A549 (cell line): ENCODE measurements at regions not wholly inside any gene's neighbourhood (a gene's known extent, or its start where the extent isn't known, plus 50 kb on each side); places are given as distances from the start of the nearest gene placed in this dataset.

Source experiments
- ATAC-seq, 2 experiments: fragments of 200-7000 bp in 1 of 2; fragments of >200 bp in 1 of 2; cut with Nextera tagmentation in 1 of 2; cut with Tn5 transposase in 1 of 2; 3 replicates each; pipeline versions ENCODE4 v1.8.0 to v1.9.1; 2018 to 2020; ENCODE audit warnings: mild to moderate bottlenecking in 1 of 2, moderate library complexity in 1 of 2
- CTCF ChIA-PET: fragments of 300-600 bp; sonication (Branson Sonifier 250); formaldehyde crosslinking; extraction: SDS; loops from one replicate; lab custom pipeline; 2021; ENCODE audit warnings: antibody characterized with exemption, inconsistent platforms; lab: Yijun Ruan, JAX
- POLR2A ChIA-PET: fragments of 350-600 bp; formaldehyde crosslinking; extraction: SDS; loops from one replicate; lab custom pipeline; 2021; ENCODE audit warnings: antibody characterized with exemption, inconsistent platforms; lab: Yijun Ruan, JAX
- DNase-seq, 2 experiments: peaks; one replicate each; pipeline versions ENCODE4 v3.0.0 to v3.0.0-alpha.2; 2011 to 2016; ENCODE audit warnings: low read depth in 1 of 2, low spot score in 1 of 2
- FAIRE-seq: peaks from 2 replicates; lab custom pipeline; 2011; peaks lifted over from hg19 to GRCh38; lab: Jason Lieb, UNC
- H3K27ac ChIP-seq, 2 experiments: fragments of >200 bp; sonication (Bioruptor Twin); formaldehyde crosslinking; 3 replicates each; pipeline ENCODE4 v1.5.1; 2016 to 2017
- H3K4me1 ChIP-seq: fragments of >200 bp; sonication (Bioruptor Twin); formaldehyde crosslinking; 3 replicates; pipeline ENCODE4 v1.6.1; 2016
- H3K4me2 ChIP-seq: fragments of >200 bp; sonication (Bioruptor Twin); formaldehyde crosslinking; 3 replicates; pipeline ENCODE4 v1.6.1; 2016
- H3K4me3 ChIP-seq: fragments of >200 bp; sonication (Bioruptor Twin); formaldehyde crosslinking; 3 replicates; pipeline ENCODE4 v1.5.1; 2016
- H3K9me3 ChIP-seq: fragments of >200 bp; sonication (Bioruptor Twin); formaldehyde crosslinking; 3 replicates; pipeline ENCODE4 v1.6.1; 2016
- BHLHE40 ChIP-seq: IDR thresholded peaks from 2 replicates; pipeline ENCODE4 v1.6.1; 2012; ENCODE audit warnings: low read depth, low read length, inconsistent platforms
- CEBPB ChIP-seq, 2 experiments: fragments of >200 bp in 1 of 2; sonication (Bioruptor Twin) in 1 of 2; formaldehyde crosslinking in 1 of 2; IDR thresholded peaks; 2 replicates each; pipeline ENCODE4 v1.6.1; 2012 to 2016
- EHF ChIP-seq: fragments of 250-450 bp; sonication (Bioruptor Pico); IDR thresholded peaks from 2 replicates; pipeline ENCODE4 v1.5.0; 2020; ENCODE audit warnings: mild to moderate bottlenecking
- FOSB ChIP-seq: fragments of 250-450 bp; sonication (Bioruptor Pico); IDR thresholded peaks from 2 replicates; pipeline ENCODE4 v1.5.0; 2020; ENCODE audit warnings: mild to moderate bottlenecking, moderate library complexity
- FOSL2 ChIP-seq, 2 experiments: fragments of 450-650 bp in 1 of 2; fragments of >200 bp in 1 of 2; sonication (Bioruptor Twin) in 1 of 2; formaldehyde crosslinking; IDR thresholded peaks; 2 replicates each; pipeline versions ENCODE4 v1.5.0 to v1.6.1; 2016 to 2020; ENCODE audit warnings: mild to moderate bottlenecking in 1 of 2, moderate library complexity in 1 of 2
- HOXB13 ChIP-seq: fragments of 250-450 bp; sonication (Bioruptor Pico); IDR thresholded peaks from 2 replicates; pipeline ENCODE4 v1.5.0; 2020; ENCODE audit warnings: low read depth, mild to moderate bottlenecking, moderate library complexity
- JUNB ChIP-seq: fragments of >200 bp; sonication (Bioruptor Twin); formaldehyde crosslinking; IDR thresholded peaks from 2 replicates; pipeline ENCODE4 v1.6.1; 2016
- KDM1A ChIP-seq: fragments of 200-600 bp; sonication (generic); IDR thresholded peaks from 2 replicates; pipeline ENCODE4 v1.6.1; 2016; ENCODE audit warnings: low read depth, mild to moderate bottlenecking
- KDM5A ChIP-seq: fragments of 200-600 bp; sonication (generic); IDR thresholded peaks from 2 replicates; pipeline ENCODE4 v1.6.1; 2016; ENCODE audit warnings: antibody characterized with exemption, mild to moderate bottlenecking
- MAZ ChIP-seq: fragments of 150-350 bp; IDR thresholded peaks from 2 replicates; pipeline ENCODE4 v1.6.1; 2014; ENCODE audit warnings: antibody characterized with exemption, low read depth, low read length, borderline replicate concordance
- RAD21 ChIP-seq, 2 experiments: fragments of >200 bp in 1 of 2; sonication (Bioruptor Twin) in 1 of 2; formaldehyde crosslinking in 1 of 2; IDR thresholded peaks in 1 of 2; conservative IDR thresholded peaks in 1 of 2; 2 replicates in 1 of 2; 3 replicates in 1 of 2; pipeline ENCODE4 v1.6.1; 2012 to 2018; ENCODE audit warnings: inconsistent platforms in 1 of 2
- RCOR1 ChIP-seq: fragments of 150-350 bp; IDR thresholded peaks from 2 replicates; pipeline ENCODE4 v1.6.1; 2014; ENCODE audit warnings: antibody characterized with exemption, low read length, low read depth
- SMC3 ChIP-seq: fragments of >200 bp; sonication (Bioruptor Twin); formaldehyde crosslinking; IDR thresholded peaks from 3 replicates; pipeline ENCODE4 v1.6.1; 2018; ENCODE audit warnings: inconsistent platforms
- TP53 ChIP-seq: fragments of 250-450 bp; sonication (Bioruptor Pico); IDR thresholded peaks from 2 replicates; pipeline ENCODE4 v1.5.0; 2021; ENCODE audit warnings: mild to moderate bottlenecking, moderate library complexity
- WGBS: methylation state at CpG from one replicate; pipeline ENCODE4 v1.1.6; 2017; ENCODE audit errors: missing lambda C conversion rate; 5-methylcytosine and 5-hydroxymethylcytosine counted together
- TF ChIP-seq, protein P1 (sequence below): fragments of >200 bp; sonication (Bioruptor Twin); formaldehyde crosslinking; IDR thresholded peaks from 2 replicates; pipeline ENCODE4 v1.6.1; 2016
- TF ChIP-seq, protein P2 (sequence below): fragments of 200-600 bp; sonication (generic); IDR thresholded peaks from 2 replicates; pipeline ENCODE4 v1.6.1; 2016; ENCODE audit warnings: antibody characterized with exemption, mild to moderate bottlenecking, moderate library complexity
- TF ChIP-seq, protein P3 (sequence below): fragments of 150-350 bp; IDR thresholded peaks from 2 replicates; pipeline ENCODE4 v1.6.1; 2014; ENCODE audit warnings: low read depth, mild to moderate bottlenecking, low read length

DNA sequence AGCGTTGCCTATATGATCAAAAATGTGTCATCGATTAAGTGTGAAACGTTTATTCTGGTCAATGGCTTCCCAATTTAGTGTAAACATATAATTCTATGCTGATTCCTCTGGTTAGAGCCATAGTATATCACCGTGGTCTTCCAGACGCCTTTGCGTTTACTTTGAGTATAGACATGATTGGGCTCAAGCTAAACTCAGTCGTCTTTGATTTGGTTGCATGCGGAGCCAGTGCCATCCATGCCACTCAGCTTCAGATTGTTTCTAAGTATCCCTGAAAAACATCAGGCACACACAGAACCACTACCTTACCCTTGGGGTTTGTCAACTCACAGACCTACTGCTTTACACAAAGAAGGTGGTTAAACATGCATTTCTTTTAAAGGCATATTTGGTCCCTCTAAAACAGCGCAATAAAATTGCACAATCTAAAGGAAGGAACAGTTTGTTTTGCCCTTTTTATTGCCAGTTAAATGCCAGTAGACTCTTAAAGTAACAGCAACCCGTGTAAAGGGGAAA lies 273.6 kb upstream of the KLF6 start:
- peaks cover 31% of the 10 kb centered on the region for H3K4me1 ChIP-seq
- H3K4me3 ChIP-seq = peak overlapping the region; percentile 40
- no peaks in the 10 kb centered on the region for H3K9me3 ChIP-seq
- peak overlapping the region; percentile 69 to 77 for H3K27ac ChIP-seq
- DNase-seq (peak; percentile 24 to 30), ATAC-seq (peak; percentile 67 to 76), FAIRE-seq (no peak)
- ChIA-PET POLR2A (interaction anchor here (1.0 kb wide), 1 partner anchor 274 kb away, joined by 5 read pairs; the partner anchor contains the start of gene KLF6), CTCF (interaction anchor here (0.7 to 1.7 kb wide), 2 partner anchors 8 to 52 kb away, joined by 3 to 4 read pairs; no protein-coding TSS in a partner anchor)
- peak overlapping the region; percentile 89 for H3K4me2 ChIP-seq
- WGBS = 7% methylated on average over 10 of the region's 10 CpGs
- TF ChIP-seq, protein P1, sequence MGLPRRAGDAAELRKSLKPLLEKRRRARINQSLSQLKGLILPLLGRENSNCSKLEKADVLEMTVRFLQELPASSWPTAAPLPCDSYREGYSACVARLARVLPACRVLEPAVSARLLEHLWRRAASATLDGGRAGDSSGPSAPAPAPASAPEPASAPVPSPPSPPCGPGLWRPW = no peak
- no peak for TF ChIP-seq HOXB13 (CRISPR knock-in tag)
- TF ChIP-seq KDM1A = no peak
- TF ChIP-seq FOSL2 (IDR thresholded peaks at IDR 0.05) = no peak
- TF ChIP-seq FOSL2 (CRISPR knock-in tag; IDR thresholded peaks at IDR 0.05) = no peak
- TF ChIP-seq RCOR1 = no peak
- TF ChIP-seq KDM5A = no peak
- TF ChIP-seq BHLHE40 = no peak
- TF ChIP-seq EHF = no peak
- peak; percentile 74 to 85 for TF ChIP-seq CEBPB (IDR thresholded peaks at IDR 0.05)
- TF ChIP-seq TP53 (CRISPR knock-in tag) = no peak
- no peak for TF ChIP-seq FOSB (CRISPR knock-in tag)
- TF ChIP-seq MAZ = no peak
- peak; percentile 21; the same call in 1 of the 3 replicates for TF ChIP-seq SMC3
- TF ChIP-seq, protein P2, sequence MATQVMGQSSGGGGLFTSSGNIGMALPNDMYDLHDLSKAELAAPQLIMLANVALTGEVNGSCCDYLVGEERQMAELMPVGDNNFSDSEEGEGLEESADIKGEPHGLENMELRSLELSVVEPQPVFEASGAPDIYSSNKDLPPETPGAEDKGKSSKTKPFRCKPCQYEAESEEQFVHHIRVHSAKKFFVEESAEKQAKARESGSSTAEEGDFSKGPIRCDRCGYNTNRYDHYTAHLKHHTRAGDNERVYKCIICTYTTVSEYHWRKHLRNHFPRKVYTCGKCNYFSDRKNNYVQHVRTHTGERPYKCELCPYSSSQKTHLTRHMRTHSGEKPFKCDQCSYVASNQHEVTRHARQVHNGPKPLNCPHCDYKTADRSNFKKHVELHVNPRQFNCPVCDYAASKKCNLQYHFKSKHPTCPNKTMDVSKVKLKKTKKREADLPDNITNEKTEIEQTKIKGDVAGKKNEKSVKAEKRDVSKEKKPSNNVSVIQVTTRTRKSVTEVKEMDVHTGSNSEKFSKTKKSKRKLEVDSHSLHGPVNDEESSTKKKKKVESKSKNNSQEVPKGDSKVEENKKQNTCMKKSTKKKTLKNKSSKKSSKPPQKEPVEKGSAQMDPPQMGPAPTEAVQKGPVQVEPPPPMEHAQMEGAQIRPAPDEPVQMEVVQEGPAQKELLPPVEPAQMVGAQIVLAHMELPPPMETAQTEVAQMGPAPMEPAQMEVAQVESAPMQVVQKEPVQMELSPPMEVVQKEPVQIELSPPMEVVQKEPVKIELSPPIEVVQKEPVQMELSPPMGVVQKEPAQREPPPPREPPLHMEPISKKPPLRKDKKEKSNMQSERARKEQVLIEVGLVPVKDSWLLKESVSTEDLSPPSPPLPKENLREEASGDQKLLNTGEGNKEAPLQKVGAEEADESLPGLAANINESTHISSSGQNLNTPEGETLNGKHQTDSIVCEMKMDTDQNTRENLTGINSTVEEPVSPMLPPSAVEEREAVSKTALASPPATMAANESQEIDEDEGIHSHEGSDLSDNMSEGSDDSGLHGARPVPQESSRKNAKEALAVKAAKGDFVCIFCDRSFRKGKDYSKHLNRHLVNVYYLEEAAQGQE = no peak
- no peak for TF ChIP-seq JUNB
- TF ChIP-seq, all 56 proteins: peak for 2

DNA sequence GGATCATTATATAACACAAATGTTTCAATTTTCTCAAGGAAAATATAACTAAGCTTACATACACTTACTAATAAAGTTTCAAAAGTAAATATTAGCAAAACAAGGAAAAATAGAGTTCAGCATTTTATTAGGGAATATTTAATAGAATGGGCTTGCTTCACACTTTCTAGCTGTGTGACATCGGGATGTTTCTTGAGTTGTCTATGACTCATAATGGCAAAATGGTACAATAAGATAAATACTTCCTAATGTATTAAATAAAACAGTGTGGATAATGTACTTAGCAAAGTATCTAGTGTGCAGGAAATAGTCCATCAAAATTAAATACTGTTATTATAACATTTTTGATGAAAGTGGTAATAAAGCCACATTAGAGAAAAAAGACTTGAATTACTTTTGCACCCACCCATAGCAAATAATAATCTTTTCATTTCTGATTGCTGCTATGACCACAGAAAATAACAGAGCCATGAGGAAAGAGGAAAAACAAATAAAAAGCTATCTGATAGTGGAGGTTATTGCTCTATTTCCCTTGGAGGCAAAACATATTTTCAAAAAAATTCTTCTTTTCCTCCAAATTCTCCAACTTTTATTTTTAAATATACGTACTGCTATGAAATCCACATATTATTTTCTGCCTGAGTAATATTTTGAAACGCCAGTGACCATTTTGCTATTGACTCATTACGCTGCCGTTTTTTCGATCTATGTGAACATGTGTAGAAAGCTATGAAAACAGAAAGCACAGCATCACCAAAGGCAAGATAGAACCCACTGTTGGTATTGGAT lies 272.9 kb upstream of the KLF6 start:
- H3K27ac ChIP-seq = peak overlapping the region; percentile 69 to 77
- TF ChIP-seq EHF (no peak), RAD21 (conservative IDR thresholded peaks at IDR 0.05 in 1 of 2, IDR thresholded peaks at IDR 0.05 in 1 of 2) (no peak), FOSL2 (IDR thresholded peaks at IDR 0.05) (no peak), FOSL2 (CRISPR knock-in tag; IDR thresholded peaks at IDR 0.05) (peak; percentile 81), SMC3 (no peak)
- TF ChIP-seq, protein P3, sequence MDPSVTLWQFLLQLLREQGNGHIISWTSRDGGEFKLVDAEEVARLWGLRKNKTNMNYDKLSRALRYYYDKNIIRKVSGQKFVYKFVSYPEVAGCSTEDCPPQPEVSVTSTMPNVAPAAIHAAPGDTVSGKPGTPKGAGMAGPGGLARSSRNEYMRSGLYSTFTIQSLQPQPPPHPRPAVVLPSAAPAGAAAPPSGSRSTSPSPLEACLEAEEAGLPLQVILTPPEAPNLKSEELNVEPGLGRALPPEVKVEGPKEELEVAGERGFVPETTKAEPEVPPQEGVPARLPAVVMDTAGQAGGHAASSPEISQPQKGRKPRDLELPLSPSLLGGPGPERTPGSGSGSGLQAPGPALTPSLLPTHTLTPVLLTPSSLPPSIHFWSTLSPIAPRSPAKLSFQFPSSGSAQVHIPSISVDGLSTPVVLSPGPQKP = no peak
- 6% methylated on average over 6 of the region's 6 CpGs for WGBS
- peak; percentile 57 to 67; a peak in 4 of 6 replicates for ATAC-seq
- no peak for FAIRE-seq
- DNase-seq = peak in 1 of 2 experiments; percentile 19
- POLR2A ChIA-PET = interaction anchor here (1.0 kb wide), 1 partner anchor 273 kb away, joined by 5 read pairs; the partner anchor contains the start of gene KLF6
- peaks cover 31% of the 10 kb centered on the region for H3K4me1 ChIP-seq
- CTCF ChIA-PET = interaction anchor here (1.7 kb wide), 1 partner anchor 9 kb away, joined by 4 read pairs; no protein-coding TSS in a partner anchor
- peak overlapping the region; percentile 89 for H3K4me2 ChIP-seq
- H3K9me3 ChIP-seq = no peaks in the 10 kb centered on the region
- peak overlapping the region; percentile 40 for H3K4me3 ChIP-seq
